ENCODE measurements at regions not wholly inside any gene's neighbourhood (a gene's known extent, or its start where the extent isn't known, plus 50 kb on each side); places are given as distances from the start of the nearest gene placed in this dataset.

DNA sequence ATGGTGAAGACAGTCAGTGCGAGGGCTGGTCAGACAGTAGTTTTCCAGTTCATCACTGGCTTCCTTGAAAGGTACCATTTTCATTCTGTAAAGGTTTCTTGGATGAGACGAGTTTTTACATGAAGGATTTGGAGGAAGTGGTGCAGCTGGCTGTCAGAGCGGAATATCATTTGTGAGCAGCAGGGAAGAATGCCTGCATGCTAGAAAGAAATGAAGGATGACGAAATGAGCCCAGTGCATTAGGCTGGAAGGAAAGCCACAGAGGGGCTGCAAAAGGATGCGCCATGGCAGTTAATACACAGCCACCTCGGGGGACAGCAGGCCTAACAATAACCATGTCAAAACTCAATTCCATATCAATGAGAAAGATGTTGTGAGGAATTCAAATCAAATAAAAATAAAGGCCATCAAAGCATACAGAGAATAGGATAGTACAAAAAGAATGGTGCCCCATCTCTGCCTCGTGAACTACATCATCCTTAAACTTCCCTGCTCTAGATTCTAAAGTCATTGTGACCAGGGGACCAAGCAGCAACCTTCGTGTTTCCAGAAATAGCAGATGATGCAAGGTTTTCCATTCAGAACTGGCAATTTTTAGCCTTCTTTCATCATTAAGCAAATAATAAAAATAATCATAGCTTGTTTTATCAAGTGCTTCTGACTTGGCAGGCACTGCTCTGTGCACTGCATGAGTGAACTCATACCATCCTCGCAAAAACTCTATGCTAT lies 504.2 kb downstream of the RFC3 start:
- H2BK15ac ChIP-seq (ENCODE audit: low read depth, low read length): no peak overlapping the region
- no peak overlapping the region for H3K9ac ChIP-seq (ENCODE audit: low read depth, low read length)
- no peak overlapping the region for H2BK5ac ChIP-seq (ENCODE audit: low read depth, low read length, poor library complexity, severe bottlenecking)
- ATAC-seq (ENCODE audit: low read depth): no peak
- BruUV-seq (replicated peaks): no TSS peak
- DNase-seq: no peak
- no peak overlapping the region for H2AK5ac ChIP-seq (ENCODE audit: low read depth, low read length)
- H4K5ac ChIP-seq (ENCODE audit: low read depth, low read length): no peak overlapping the region
- H4K8ac ChIP-seq (ENCODE audit: low read depth in 2 of 2, low read length in 2 of 2): no peak overlapping the region
- WGBS, 2 experiments (ENCODE audit: extremely low coverage in 2 of 2, insufficient read length in 1 of 2): 44% methylated on average over 4 of the region's 9 CpGs; no CpG with 5 or more reads in 1 of the 2 experiments
- H3K27me3 ChIP-seq (ENCODE audit: control insufficient read depth, insufficient read depth, low read length): no peaks in the 10 kb centered on the region; the same call in 1 of the 2 replicates
- H2AK9ac ChIP-seq (replicated peaks; ENCODE audit: low read depth, low read length, poor library complexity): no peak overlapping the region
- no peaks in the 10 kb centered on the region for H3K36me3 ChIP-seq (ENCODE audit: control insufficient read depth, insufficient read depth, low read length)
- intact Hi-C loops (cut with micrococcal nuclease) (no loop called here), in situ Hi-C loops (cut with MboI; ENCODE audit: low sequenced_read_pairs) (no loop called here), dilution Hi-C loops (cut with HindIII; ENCODE audit: low sequenced_read_pairs, unreplicated experiment) (no loop called here)
- no peak overlapping the region for H2BK20ac ChIP-seq (ENCODE audit: low read depth, low read length)
- H3K4me1 ChIP-seq (ENCODE audit: control insufficient read depth, insufficient read depth, low read length): no peaks in the 10 kb centered on the region
- H3K14ac ChIP-seq (replicated peaks; ENCODE audit: low read depth, low read length): no peak overlapping the region
- no peak overlapping the region for H3K4me3 ChIP-seq (ENCODE audit: insufficient read depth, low read depth, low read length)
- ChIA-PET CTCF (interaction anchor here (0.6 kb wide), 1 partner anchor 63 kb away, joined by 3 read pairs; no protein-coding TSS in a partner anchor), POLR2A (ENCODE audit: unreplicated experiment) (no interaction called here)
- H3K18ac ChIP-seq (ENCODE audit: low read depth, low read length): no peak overlapping the region
- no peak overlapping the region for H4K91ac ChIP-seq (ENCODE audit: insufficient read depth, low read depth, low read length)
- TF ChIP-seq CTCF (conservative IDR thresholded peaks at IDR 0.05; ENCODE audit: low read depth, low read length) (no peak), POLR2A (IDR thresholded peaks at IDR 0.05; ENCODE audit: low read depth, low read length) (no peak), RFX5 (IDR thresholded peaks at IDR 0.05; ENCODE audit: low read depth, low read length) (no peak), MXI1 (IDR thresholded peaks at IDR 0.05; ENCODE audit: borderline replicate concordance, low read depth, low read length) (no peak), SMC3 (IDR thresholded peaks at IDR 0.05; ENCODE audit: low read depth, low read length) (no peak), CHD1 (IDR thresholded peaks at IDR 0.05; ENCODE audit: low read depth, low read length) (no peak), BHLHE40 (IDR thresholded peaks at IDR 0.05; ENCODE audit: low read depth, low read length) (no peak), FOS (IDR thresholded peaks at IDR 0.05; ENCODE audit: low read depth, low read length) (no peak), CEBPB (IDR thresholded peaks at IDR 0.05; ENCODE audit: low read depth, low read length) (no peak), MAFK (IDR thresholded peaks at IDR 0.05; ENCODE audit: low read depth, low read length) (no peak), MAZ (IDR thresholded peaks at IDR 0.05; ENCODE audit: borderline replicate concordance, low read depth, low read length) (no peak), RAD21 (IDR thresholded peaks at IDR 0.05; ENCODE audit: low read length) (no peak), NFE2L2 (IDR thresholded peaks at IDR 0.05; ENCODE audit: low read depth, low read length) (no peak), ELK1 (IDR thresholded peaks at IDR 0.05; ENCODE audit: borderline replicate concordance, low read depth, low read length) (no peak), RCOR1 (IDR thresholded peaks at IDR 0.05; ENCODE audit: insufficient replicate concordance, low read length) (no peak)
- TF ChIP-seq, protein P1, sequence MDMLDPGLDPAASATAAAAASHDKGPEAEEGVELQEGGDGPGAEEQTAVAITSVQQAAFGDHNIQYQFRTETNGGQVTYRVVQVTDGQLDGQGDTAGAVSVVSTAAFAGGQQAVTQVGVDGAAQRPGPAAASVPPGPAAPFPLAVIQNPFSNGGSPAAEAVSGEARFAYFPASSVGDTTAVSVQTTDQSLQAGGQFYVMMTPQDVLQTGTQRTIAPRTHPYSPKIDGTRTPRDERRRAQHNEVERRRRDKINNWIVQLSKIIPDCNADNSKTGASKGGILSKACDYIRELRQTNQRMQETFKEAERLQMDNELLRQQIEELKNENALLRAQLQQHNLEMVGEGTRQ (IDR thresholded peaks at IDR 0.05; ENCODE audit: low read depth, low read length): no peak
- no peaks in the 10 kb centered on the region for H4K20me1 ChIP-seq (ENCODE audit: insufficient read depth, low read length)
- H3K9me3 ChIP-seq (ENCODE audit: control insufficient read depth, insufficient read depth, low read length): no peaks in the 10 kb centered on the region
- H3K4me2 ChIP-seq (ENCODE audit: low read depth, low read length): no peak overlapping the region
- H3K79me1 ChIP-seq (ENCODE audit: low read depth in 1 of 2, low read length in 2 of 2): no peaks in the 10 kb centered on the region
- H2AFZ ChIP-seq (replicated peaks; ENCODE audit: low read length, poor library complexity): no peak overlapping the region
- H2BK120ac ChIP-seq (ENCODE audit: low read depth, low read length): no peak overlapping the region
- no peak overlapping the region for H3K56ac ChIP-seq (ENCODE audit: extremely low read depth, insufficient read depth, low read length)
- H3K23ac ChIP-seq (ENCODE audit: low read depth, low read length): no peak overlapping the region
- no peaks in the 10 kb centered on the region for H3K9me1 ChIP-seq (ENCODE audit: insufficient read depth, low read length)
- H3K4ac ChIP-seq (ENCODE audit: low read depth, low read length): no peak overlapping the region
- no peak overlapping the region for H3K27ac ChIP-seq (ENCODE audit: insufficient read depth, low read length)

Data from IMR-90 (cell line).